PFSK-1 (cell line): ENCODE measurements at regions not wholly inside any gene's neighbourhood (a gene's known extent, or its start where the extent isn't known, plus 50 kb on each side); places are given as distances from the start of the nearest gene placed in this dataset.

Source experiments
- POLR2AphosphoS5 ChIP-seq: IDR thresholded peaks from 2 replicates; pipeline ENCODE4 v1.6.1; 2012; ENCODE audit warnings: low read depth, mild to moderate bottlenecking, control low read depth, low read length, moderate library complexity
- SIN3A ChIP-seq: IDR thresholded peaks from 2 replicates; pipeline ENCODE4 v1.6.1; 2012; ENCODE audit warnings: mild to moderate bottlenecking, low read length, moderate library complexity, borderline replicate concordance; ENCODE audit not compliant: insufficient read depth
- TAF1 ChIP-seq: IDR thresholded peaks from 2 replicates; pipeline ENCODE4 v1.6.1; 2012; ENCODE audit warnings: low read length, control low read depth, borderline replicate concordance; ENCODE audit not compliant: insufficient read depth
- TF ChIP-seq, protein P1 (sequence below), 2 experiments: IDR thresholded peaks; 2 replicates each; pipeline versions ENCODE4 v1.6.1 to v1.8.0; 2011 to 2012; ENCODE audit warnings: low read depth in 2 of 2, low read length in 2 of 2, control low read depth in 1 of 2, inconsistent platforms in 1 of 2, mild to moderate bottlenecking in 1 of 2, moderate library complexity in 1 of 2; ENCODE audit not compliant: insufficient read depth in 1 of 2

DNA sequence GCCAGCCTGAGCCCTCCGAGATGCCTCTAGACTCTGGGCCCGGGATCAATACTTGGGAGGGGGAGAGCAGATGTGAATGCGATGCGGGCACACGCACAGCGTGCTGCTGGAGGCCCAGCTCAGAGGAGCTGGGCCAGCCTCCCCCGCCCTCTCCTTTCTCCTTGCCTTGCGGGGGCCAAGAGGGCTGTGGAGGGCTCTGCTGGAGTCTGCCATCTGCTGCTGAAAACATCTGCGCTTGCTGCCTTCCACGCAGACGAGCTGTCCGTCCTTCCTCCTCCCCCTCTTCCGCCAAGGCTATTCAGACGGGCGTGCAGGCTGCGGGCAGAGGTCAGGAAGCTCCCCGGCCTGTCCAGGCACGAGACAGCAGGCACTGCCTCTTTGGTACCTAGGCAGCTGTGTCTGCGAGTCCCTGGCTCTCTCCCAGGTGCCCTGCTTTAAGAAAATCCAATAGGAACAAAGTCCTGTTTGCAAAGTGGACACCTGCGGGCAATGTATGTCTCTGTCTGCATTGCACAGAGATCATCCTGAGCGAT lies 75.2 kb downstream of the SPRING1 start:
- TF ChIP-seq, protein P1, sequence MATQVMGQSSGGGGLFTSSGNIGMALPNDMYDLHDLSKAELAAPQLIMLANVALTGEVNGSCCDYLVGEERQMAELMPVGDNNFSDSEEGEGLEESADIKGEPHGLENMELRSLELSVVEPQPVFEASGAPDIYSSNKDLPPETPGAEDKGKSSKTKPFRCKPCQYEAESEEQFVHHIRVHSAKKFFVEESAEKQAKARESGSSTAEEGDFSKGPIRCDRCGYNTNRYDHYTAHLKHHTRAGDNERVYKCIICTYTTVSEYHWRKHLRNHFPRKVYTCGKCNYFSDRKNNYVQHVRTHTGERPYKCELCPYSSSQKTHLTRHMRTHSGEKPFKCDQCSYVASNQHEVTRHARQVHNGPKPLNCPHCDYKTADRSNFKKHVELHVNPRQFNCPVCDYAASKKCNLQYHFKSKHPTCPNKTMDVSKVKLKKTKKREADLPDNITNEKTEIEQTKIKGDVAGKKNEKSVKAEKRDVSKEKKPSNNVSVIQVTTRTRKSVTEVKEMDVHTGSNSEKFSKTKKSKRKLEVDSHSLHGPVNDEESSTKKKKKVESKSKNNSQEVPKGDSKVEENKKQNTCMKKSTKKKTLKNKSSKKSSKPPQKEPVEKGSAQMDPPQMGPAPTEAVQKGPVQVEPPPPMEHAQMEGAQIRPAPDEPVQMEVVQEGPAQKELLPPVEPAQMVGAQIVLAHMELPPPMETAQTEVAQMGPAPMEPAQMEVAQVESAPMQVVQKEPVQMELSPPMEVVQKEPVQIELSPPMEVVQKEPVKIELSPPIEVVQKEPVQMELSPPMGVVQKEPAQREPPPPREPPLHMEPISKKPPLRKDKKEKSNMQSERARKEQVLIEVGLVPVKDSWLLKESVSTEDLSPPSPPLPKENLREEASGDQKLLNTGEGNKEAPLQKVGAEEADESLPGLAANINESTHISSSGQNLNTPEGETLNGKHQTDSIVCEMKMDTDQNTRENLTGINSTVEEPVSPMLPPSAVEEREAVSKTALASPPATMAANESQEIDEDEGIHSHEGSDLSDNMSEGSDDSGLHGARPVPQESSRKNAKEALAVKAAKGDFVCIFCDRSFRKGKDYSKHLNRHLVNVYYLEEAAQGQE (IDR thresholded peaks at IDR 0.05; ENCODE audit: insufficient read depth in 1 of 2, low read depth in 2 of 2, low read length in 2 of 2) = no peak
- TF ChIP-seq POLR2AphosphoS5 (no peak), SIN3A (no peak), TAF1 (no peak)
